HCT116 (cell line): ENCODE measurements at regions not wholly inside any gene's neighbourhood (a gene's known extent, or its start where the extent isn't known, plus 50 kb on each side); places are given as distances from the start of the nearest gene placed in this dataset.
"Not testable (repeated sequence)": the region's sequence is repeated elsewhere in the genome, so short reads cannot be mapped to it uniquely, and the experiment has no call there.

ENCODE experiments used
- ATAC-seq: fragments of 200-7000 bp; cut with Tn5 transposase; 2 replicates; pipeline ENCODE4 v1.9.1; 2020; ENCODE audit warnings: mild to moderate bottlenecking, moderate library complexity
- BruUV-seq: library from RNA; stranded (reverse); fragments of 400-500 nt; replicated peaks from 2 replicates; lab custom pipeline; 2021; lab: Mats Ljungman, UMichigan
- CTCF ChIA-PET: fragments of 300-600 bp; sonication (Branson Sonifier 250); formaldehyde crosslinking; loops from one replicate; lab custom pipeline; 2021; ENCODE audit warnings: antibody characterized with exemption; lab: Charles Lee
- POLR2A ChIA-PET: fragments of 300-600, 350-600 bp; sonication (Branson Sonifier 250); formaldehyde crosslinking; loops from one replicate; lab custom pipeline; 2021; ENCODE audit warnings: antibody characterized with exemption; lab: Charles Lee
- RAD21 ChIA-PET, 2 experiments: fragments of 300-600 bp; sonication (Branson Sonifier 250); formaldehyde crosslinking; loops; one replicate each; lab custom pipeline; 2023; ENCODE audit warnings: low total read pairs in 2 of 2; ENCODE audit not compliant: uncharacterized antibody in 2 of 2, unreplicated experiment in 2 of 2, low non-redundant PET in 1 of 2; lab: Charles Lee
- DNase-seq: peaks from one replicate; pipeline ENCODE4 v3.0.0-alpha.2; 2010; ENCODE audit warnings: low read depth, low spot score
- H2AFZ ChIP-seq: fragments of 200-600 bp; shearing (Covaris generic), sonication (generic); 2 replicates; pipeline ENCODE4 v1.6.1; 2017; ENCODE audit warnings: low read depth, mixed run types, mixed read lengths, antibody characterized with exemption, low read length; ENCODE audit not compliant: poor library complexity, severe bottlenecking
- H3K27ac ChIP-seq: 2 replicates; pipeline ENCODE4 v1.5.1; 2012; ENCODE audit warnings: low read depth, low read length
- H3K27me3 ChIP-seq: fragments of 200-600 bp; sonication (generic); 2 replicates; pipeline ENCODE4 v1.6.1; 2016; ENCODE audit warnings: mixed run types, low read length, mixed read lengths; ENCODE audit not compliant: insufficient read depth
- H3K36me3 ChIP-seq, 2 experiments: fragments of 200-500 bp in 1 of 2; fragments of 200-600 bp in 1 of 2; sonication (Bioruptor generic) in 1 of 2; sonication (generic) in 1 of 2; 2 replicates each; pipeline versions ENCODE4 v1.5.1 to v1.6.1; 2014 to 2016; ENCODE audit warnings: low read length in 2 of 2, inconsistent platforms in 1 of 2, mixed read lengths in 1 of 2, mixed run types in 1 of 2; ENCODE audit not compliant: insufficient read depth in 2 of 2, control insufficient read depth in 1 of 2
- H3K4me1 ChIP-seq, 2 experiments: fragments of 200-600 bp in 1 of 2; sonication (generic) in 1 of 2; 2 replicates each; pipeline versions ENCODE4 v1.5.1 to v1.6.1; 2012 to 2017; ENCODE audit warnings: low read length in 2 of 2, inconsistent platforms in 1 of 2, mild to moderate bottlenecking in 1 of 2, mixed read lengths in 1 of 2, mixed run types in 1 of 2, moderate library complexity in 1 of 2; ENCODE audit not compliant: insufficient read depth in 2 of 2, control insufficient read depth in 1 of 2
- H3K4me2 ChIP-seq: fragments of 200-600 bp; sonication (generic); 2 replicates; pipeline ENCODE4 v1.6.1; 2017; ENCODE audit warnings: mixed run types, low read length, mixed read lengths
- H3K4me3 ChIP-seq, 2 experiments: fragments of 200-600 bp in 1 of 2; sonication (generic) in 1 of 2; replicated peaks in 1 of 2; 2 replicates each; pipeline ENCODE4 v1.5.1; 2011 to 2016; ENCODE audit warnings: low read length in 2 of 2, control low read depth in 1 of 2, low read depth in 1 of 2, mild to moderate bottlenecking in 1 of 2, mixed read lengths in 1 of 2, mixed run types in 1 of 2
- H3K79me2 ChIP-seq: fragments of 200-600 bp; sonication (generic); 2 replicates; pipeline ENCODE4 v1.6.1; 2017; ENCODE audit warnings: mild to moderate bottlenecking, mixed run types, low read length, moderate library complexity, mixed read lengths; ENCODE audit not compliant: insufficient read depth
- H3K9ac ChIP-seq: fragments of 200-600 bp; sonication (generic); 2 replicates; pipeline ENCODE4 v1.6.1; 2016; ENCODE audit warnings: low read length, mixed read lengths
- H3K9me2 ChIP-seq: fragments of 200-600 bp; sonication (generic), shearing (Covaris generic); 2 replicates; pipeline ENCODE4 v1.6.1; 2017; ENCODE audit warnings: mixed run types, mild to moderate bottlenecking, moderate library complexity; ENCODE audit not compliant: insufficient read depth
- H3K9me3 ChIP-seq, 2 experiments: fragments of 200-500 bp in 1 of 2; fragments of 200-600 bp in 1 of 2; sonication (Bioruptor generic) in 1 of 2; sonication (generic) in 1 of 2; 2 replicates each; pipeline ENCODE4 v1.6.1; 2014 to 2017; ENCODE audit warnings: low read length in 2 of 2, mixed read lengths in 2 of 2, inconsistent platforms in 1 of 2, low read depth in 1 of 2, mild to moderate bottlenecking in 1 of 2, mixed run types in 1 of 2, moderate library complexity in 1 of 2; ENCODE audit not compliant: control insufficient read depth in 1 of 2, insufficient read depth in 1 of 2
- H4K20me1 ChIP-seq: fragments of 200-600 bp; sonication (generic), shearing (Covaris generic); 2 replicates; pipeline ENCODE4 v1.6.1; 2017; ENCODE audit warnings: mixed run types, mild to moderate bottlenecking, moderate library complexity; ENCODE audit not compliant: insufficient read depth
- CEBPB ChIP-seq: IDR thresholded peaks from 2 replicates; pipeline ENCODE4 v1.6.1; 2012; ENCODE audit warnings: low read depth
- ELF1 ChIP-seq: IDR thresholded peaks from 2 replicates; pipeline ENCODE4 v1.6.1; 2012; ENCODE audit warnings: low read depth, borderline replicate concordance
- JUND ChIP-seq: IDR thresholded peaks from 2 replicates; pipeline ENCODE4 v1.6.1; 2012
- POLR2A ChIP-seq: IDR thresholded peaks from 2 replicates; pipeline ENCODE4 v1.7.0; 2011; ENCODE audit warnings: borderline replicate concordance; ENCODE audit not compliant: insufficient read depth, insufficient read length; ENCODE audit errors: extremely low read depth
- ZFX ChIP-seq: fragments of 450-650 bp; IDR thresholded peaks from 2 replicates; pipeline ENCODE4 v1.6.1; 2017
- intact Hi-C: fragments of 100-400 bp; cut with micrococcal nuclease; formaldehyde crosslinking; loops from 2 replicates; pipeline ENCODE4 v1.10.0; 2022
- TF ChIP-seq, protein P1 (sequence below): IDR thresholded peaks from 2 replicates; pipeline ENCODE4 v1.6.1; 2012

DNA sequence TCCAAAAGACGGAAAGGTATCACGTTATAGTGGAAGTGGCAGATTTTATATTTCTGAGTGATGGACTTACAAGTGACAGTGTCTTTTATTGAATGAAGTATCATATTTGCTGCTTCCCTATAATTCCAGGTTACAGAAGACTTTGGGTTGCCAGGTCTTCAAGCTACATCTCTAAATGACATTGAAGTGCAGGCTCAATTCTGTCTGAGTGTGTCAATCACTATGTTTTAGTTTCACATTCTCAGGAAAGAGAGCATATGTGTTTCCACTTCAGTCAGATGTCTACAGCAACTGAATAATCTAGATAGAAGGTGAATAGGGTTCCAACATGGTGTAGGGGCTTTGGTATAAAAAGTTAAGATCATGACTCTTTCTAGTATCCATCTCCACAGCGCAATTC is 492.7 kb upstream of the API5 start:
- Histone ChIP-seq H3K4me3 (no peak overlapping the region), H3K36me3 (no peaks in the 10 kb centered on the region), H4K20me1 (no peaks in the 10 kb centered on the region), H3K79me2 (no peaks in the 10 kb centered on the region), H3K9me3 (peaks cover 4 to 7% of the 10 kb centered on the region in 2 experiments; a peak in 2 of 4 replicates), H3K4me1 (no peaks in the 10 kb centered on the region), H3K27me3 (no peaks in the 10 kb centered on the region), H3K4me2 (no peak overlapping the region), H2AFZ (no peak overlapping the region), H3K9me2 (no peaks in the 10 kb centered on the region), H3K9ac (no peak overlapping the region), H3K27ac (no peak overlapping the region)
- DNase-seq (no peak), ATAC-seq (no peak)
- RAD21 ChIA-PET: no interaction called here
- POLR2A ChIA-PET: no interaction called here
- BruUV-seq: no TSS peak
- TF ChIP-seq POLR2A: no peak
- no peak for TF ChIP-seq ELF1
- TF ChIP-seq JUND: no peak
- TF ChIP-seq, protein P1, sequence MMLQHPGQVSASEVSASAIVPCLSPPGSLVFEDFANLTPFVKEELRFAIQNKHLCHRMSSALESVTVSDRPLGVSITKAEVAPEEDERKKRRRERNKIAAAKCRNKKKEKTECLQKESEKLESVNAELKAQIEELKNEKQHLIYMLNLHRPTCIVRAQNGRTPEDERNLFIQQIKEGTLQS: no peak
- TF ChIP-seq CEBPB: no peak
- no peak for TF ChIP-seq ZFX
- intact Hi-C loops: no loop called here
- CTCF ChIA-PET: no interaction called here

DNA sequence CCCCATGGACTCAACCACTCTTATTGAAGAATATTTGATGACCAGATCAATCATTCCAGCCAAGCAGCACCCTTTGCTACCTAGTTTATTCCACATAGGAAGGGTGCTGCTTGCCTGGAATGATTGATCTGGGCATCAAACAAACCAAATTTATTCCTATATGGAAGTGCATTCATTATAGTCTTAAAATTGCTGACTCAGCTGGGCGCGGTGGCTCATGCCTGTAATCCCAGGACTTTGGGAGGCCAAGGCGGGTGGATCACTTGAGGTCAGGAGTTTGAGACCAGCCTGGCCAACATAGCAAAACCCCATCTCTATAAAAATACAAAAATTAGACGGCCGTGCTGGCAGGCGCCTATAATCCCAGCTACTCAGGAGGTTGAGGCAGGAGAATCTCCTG is 489.6 kb upstream of the API5 start:
- H3K4me2 ChIP-seq, H3K79me2 ChIP-seq, RAD21 ChIA-PET, DNase-seq, CTCF ChIA-PET, H3K4me3 ChIP-seq, H2AFZ ChIP-seq, intact Hi-C loops, H3K4me1 ChIP-seq, H4K20me1 ChIP-seq, H3K9me2 ChIP-seq, POLR2A ChIA-PET, H3K27me3 ChIP-seq, BruUV-seq, H3K9ac ChIP-seq, H3K9me3 ChIP-seq, H3K27ac ChIP-seq, H3K36me3 ChIP-seq, ATAC-seq: not testable (repeated sequence)
